ENCODE measurements at regions not wholly inside any gene's neighbourhood (a gene's known extent, or its start where the extent isn't known, plus 50 kb on each side); places are given as distances from the start of the nearest gene placed in this dataset.

DNA sequence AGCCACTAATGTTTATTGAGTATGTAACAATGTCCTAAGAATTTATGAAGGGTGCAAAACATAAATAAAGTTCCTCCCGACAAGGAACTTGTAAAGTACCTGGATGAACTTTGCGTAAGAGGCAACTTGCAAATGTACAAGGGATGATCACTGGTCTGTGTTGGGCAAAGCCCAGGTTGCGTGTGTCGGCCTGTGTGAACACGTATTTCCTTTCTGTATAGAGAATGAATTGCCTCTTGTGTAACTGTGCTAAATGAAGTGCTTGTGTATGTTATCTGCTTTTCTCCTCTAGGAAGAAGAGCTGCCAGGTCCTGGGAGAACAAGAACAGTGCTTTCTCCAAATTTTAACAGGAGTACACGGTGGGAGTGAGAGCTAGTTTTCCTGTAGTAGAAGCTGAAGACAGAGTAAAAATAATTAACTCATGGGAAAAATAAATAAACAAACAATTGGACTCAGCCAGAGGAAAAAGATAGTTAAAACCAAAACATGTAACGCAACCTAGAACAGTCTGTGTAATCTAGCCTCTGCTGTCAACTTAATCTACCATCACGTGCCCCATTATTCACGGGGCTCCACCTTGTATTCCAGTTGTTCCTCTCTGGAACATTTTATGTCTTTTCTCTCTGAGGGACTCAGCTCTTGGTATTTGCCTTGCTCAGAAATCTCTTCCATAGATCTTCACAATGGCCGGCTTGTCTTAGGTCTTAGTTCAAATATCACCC lies 83.7 kb upstream of the RASGRP1 start:
- no peaks in the 10 kb centered on the region for H3K4me1 Mint-ChIP-seq (ENCODE audit: low read depth)
- H3K36me3 Mint-ChIP-seq (ENCODE audit: insufficient read depth) = no peaks in the 10 kb centered on the region
- H3K27me3 Mint-ChIP-seq = peaks cover 48% of the 10 kb centered on the region
- TF ChIP-seq CTCF (IDR thresholded peaks at IDR 0.05; ENCODE audit: unreplicated experiment) = no peak
- no peaks in the 10 kb centered on the region for H3K9me3 Mint-ChIP-seq (ENCODE audit: low read depth)
- DNase-seq (ENCODE audit: low spot score, unreplicated experiment) = no peak
- H3K4me3 Mint-ChIP-seq (ENCODE audit: low read depth) = no peak overlapping the region
- no peak overlapping the region for H3K27ac Mint-ChIP-seq

GRCh38 chr15:38650384-38650783 lies 85.8 kb upstream of the RASGRP1 start:
- no peak overlapping the region for H3K4me3 Mint-ChIP-seq (ENCODE audit: low read depth)
- no peaks in the 10 kb centered on the region for H3K36me3 Mint-ChIP-seq (ENCODE audit: insufficient read depth)
- no peaks in the 10 kb centered on the region for H3K4me1 Mint-ChIP-seq (ENCODE audit: low read depth)
- no peak overlapping the region for H3K27ac Mint-ChIP-seq
- peak; percentile 12 for TF ChIP-seq CTCF (IDR thresholded peaks at IDR 0.05; ENCODE audit: unreplicated experiment)
- no peaks in the 10 kb centered on the region for H3K9me3 Mint-ChIP-seq (ENCODE audit: low read depth)
- no peak for DNase-seq (ENCODE audit: low spot score, unreplicated experiment)
- peaks cover 54% of the 10 kb centered on the region for H3K27me3 Mint-ChIP-seq

GRCh38 chr15:38650936-38651327 lies 86.3 kb upstream of the RASGRP1 start:
- H3K36me3 Mint-ChIP-seq (ENCODE audit: insufficient read depth) = no peaks in the 10 kb centered on the region
- TF ChIP-seq CTCF (IDR thresholded peaks at IDR 0.05; ENCODE audit: unreplicated experiment) = no peak

DNA sequence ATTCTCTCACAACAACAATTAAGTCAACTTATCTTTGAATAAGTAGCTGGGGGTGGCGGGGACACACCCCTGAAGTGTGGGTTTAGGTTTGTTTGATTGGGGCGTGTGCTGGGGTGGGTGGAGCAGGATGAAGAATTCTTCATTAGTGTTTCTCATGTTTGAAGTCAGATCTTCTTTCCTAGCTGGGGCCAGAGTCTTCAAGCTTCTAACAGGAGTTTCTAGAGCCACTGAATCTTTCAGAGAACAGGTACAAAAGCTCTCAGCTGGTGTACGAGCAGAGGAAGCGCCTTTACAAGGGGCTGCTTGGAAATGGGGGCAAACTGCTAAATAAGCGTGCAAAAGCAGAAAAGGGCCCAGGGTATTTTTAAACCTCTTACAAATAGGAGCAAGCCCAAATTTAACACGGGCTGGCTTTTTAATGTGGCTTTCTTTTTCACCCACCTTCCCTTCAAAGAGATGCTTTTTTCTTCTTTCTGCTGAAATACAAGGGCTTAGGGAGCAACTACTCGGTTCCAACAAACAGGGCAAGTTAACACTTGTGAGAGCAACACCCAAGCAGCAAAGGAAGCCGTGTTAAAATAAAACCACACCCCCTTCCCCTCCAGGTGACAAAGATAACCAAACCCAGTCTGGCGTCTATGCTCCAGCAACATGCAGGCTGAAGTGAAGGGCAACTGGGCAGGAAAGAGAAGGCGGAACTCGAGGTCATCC lies 86.9 kb upstream of the RASGRP1 start:
- Mint-ChIP-seq H3K4me3 (ENCODE audit: low read depth) (no peak overlapping the region), H3K27ac (no peak overlapping the region), H3K27me3 (peaks cover 51% of the 10 kb centered on the region), H3K36me3 (ENCODE audit: insufficient read depth) (no peaks in the 10 kb centered on the region), H3K9me3 (ENCODE audit: low read depth) (no peaks in the 10 kb centered on the region), H3K4me1 (ENCODE audit: low read depth) (no peaks in the 10 kb centered on the region)
- TF ChIP-seq CTCF (IDR thresholded peaks at IDR 0.05; ENCODE audit: unreplicated experiment) = no peak
- DNase-seq (ENCODE audit: low spot score, unreplicated experiment) = no peak

More at GRCh38 chr15:38650936-38651327, 86.3 kb upstream of the RASGRP1 start:
- H3K4me1 Mint-ChIP-seq (ENCODE audit: low read depth) = no peaks in the 10 kb centered on the region
- DNase-seq (ENCODE audit: low spot score, unreplicated experiment) = no peak
- no peak overlapping the region for H3K4me3 Mint-ChIP-seq (ENCODE audit: low read depth)
- no peaks in the 10 kb centered on the region for H3K9me3 Mint-ChIP-seq (ENCODE audit: low read depth)
- no peak overlapping the region for H3K27ac Mint-ChIP-seq
- H3K27me3 Mint-ChIP-seq = peaks cover 52% of the 10 kb centered on the region

DNA sequence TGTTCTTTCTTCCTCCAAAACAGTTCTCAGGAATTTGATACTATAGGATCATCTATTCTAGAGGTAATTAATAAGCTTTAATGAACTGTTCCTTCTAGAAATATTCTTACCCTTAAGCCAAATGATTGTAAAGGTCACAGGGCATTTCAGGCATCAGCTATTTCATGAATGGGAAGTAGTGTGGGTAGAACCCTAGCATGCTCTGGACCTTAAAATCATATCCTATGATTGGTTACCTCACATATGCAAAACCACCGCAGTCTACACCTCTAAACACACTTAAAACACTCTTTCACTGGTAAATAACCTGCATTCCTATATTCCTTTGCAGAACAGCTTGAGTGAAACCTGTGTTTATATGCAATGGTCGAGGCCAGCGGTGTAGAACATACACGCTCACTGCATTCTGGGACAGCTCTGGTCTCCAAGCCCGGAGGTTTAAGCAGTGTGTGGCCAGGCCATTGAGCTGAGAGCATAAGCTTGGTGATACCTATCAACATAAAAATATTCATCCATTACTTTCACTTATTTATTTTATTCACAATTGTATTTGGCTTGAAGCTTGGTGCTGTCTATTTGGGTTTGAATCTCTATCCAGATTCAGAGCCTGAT lies 87.7 kb upstream of the RASGRP1 start:
- Mint-ChIP-seq H3K9me3 (ENCODE audit: low read depth) (no peaks in the 10 kb centered on the region), H3K4me1 (ENCODE audit: low read depth) (no peaks in the 10 kb centered on the region), H3K36me3 (ENCODE audit: insufficient read depth) (no peaks in the 10 kb centered on the region), H3K27ac (no peak overlapping the region), H3K27me3 (peaks cover 43% of the 10 kb centered on the region), H3K4me3 (ENCODE audit: low read depth) (no peak overlapping the region)
- TF ChIP-seq CTCF (IDR thresholded peaks at IDR 0.05; ENCODE audit: unreplicated experiment) = no peak
- DNase-seq (ENCODE audit: low spot score, unreplicated experiment) = no peak

Measured in progenitor cell of endocrine pancreas (in vitro differentiated cells).